PC-9 (cell line): ENCODE measurements at regions not wholly inside any gene's neighbourhood (a gene's known extent, or its start where the extent isn't known, plus 50 kb on each side); places are given as distances from the start of the nearest gene placed in this dataset.

Experiments used
- CTCF ChIP-seq: fragments of 200-600 bp; sonication (generic); conservative IDR thresholded peaks from 2 replicates; pipeline ENCODE4 v1.6.1; 2017; ENCODE audit warnings: mixed run types, antibody characterized with exemption, mild to moderate bottlenecking, moderate library complexity
- EZH2 ChIP-seq: fragments of 200-600 bp; sonication (generic); IDR thresholded peaks from 2 replicates; pipeline ENCODE4 v1.8.0; 2017; ENCODE audit warnings: antibody characterized with exemption, low read depth

- TF ChIP-seq CTCF (no peak), EZH2 (no peak)
These were observed 619.5 kb upstream of the CBLB start for GRCh38 chr3:106488331-106488730.
